GM19455 (cell line): ENCODE measurements at regions not wholly inside any gene's neighbourhood (a gene's known extent, or its start where the extent isn't known, plus 50 kb on each side); places are given as distances from the start of the nearest gene placed in this dataset.

ENCODE experiments used
- ATAC-seq: cut with Tn5 transposase; IDR thresholded peaks from one replicate; pipeline ENCODE4 v1.9.1; 2021; ENCODE audit not compliant: unreplicated experiment

DNA sequence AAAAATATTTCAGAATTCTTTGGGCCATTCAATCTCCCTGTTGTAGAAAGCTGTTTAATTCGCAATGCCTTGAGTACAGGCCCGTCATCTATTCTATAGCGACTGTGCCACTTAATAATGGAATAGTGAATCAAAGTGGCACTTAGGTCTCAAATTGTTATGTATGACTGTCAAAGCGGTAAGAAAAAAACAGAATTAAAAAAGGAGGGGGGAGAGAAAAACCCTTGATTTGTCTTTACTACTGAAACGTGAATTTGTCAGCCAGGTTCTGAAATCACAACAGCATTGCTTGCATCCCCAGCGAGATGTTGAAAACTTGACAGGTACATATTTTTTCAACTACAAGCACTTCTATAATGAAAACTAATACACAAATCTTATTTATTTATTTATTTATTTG, 320.9 kb downstream of the TFEC start:
- no peak for ATAC-seq

DNA sequence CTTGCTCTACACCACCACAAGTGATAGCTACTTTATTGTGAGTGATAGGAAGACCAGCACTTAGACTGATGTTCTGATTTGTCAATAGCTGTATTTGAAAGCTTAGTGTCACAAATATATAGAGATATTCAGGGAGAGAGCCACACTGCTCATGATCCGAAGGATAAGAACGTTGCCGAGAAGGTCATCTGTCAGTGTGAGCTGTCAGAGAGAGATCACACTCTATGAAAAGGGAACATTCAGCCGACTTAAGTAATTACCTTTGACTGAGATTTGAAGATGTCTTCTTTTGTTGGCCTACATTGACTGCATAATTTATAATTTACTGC, 322.6 kb downstream of the TFEC start:
- no peak for ATAC-seq

DNA sequence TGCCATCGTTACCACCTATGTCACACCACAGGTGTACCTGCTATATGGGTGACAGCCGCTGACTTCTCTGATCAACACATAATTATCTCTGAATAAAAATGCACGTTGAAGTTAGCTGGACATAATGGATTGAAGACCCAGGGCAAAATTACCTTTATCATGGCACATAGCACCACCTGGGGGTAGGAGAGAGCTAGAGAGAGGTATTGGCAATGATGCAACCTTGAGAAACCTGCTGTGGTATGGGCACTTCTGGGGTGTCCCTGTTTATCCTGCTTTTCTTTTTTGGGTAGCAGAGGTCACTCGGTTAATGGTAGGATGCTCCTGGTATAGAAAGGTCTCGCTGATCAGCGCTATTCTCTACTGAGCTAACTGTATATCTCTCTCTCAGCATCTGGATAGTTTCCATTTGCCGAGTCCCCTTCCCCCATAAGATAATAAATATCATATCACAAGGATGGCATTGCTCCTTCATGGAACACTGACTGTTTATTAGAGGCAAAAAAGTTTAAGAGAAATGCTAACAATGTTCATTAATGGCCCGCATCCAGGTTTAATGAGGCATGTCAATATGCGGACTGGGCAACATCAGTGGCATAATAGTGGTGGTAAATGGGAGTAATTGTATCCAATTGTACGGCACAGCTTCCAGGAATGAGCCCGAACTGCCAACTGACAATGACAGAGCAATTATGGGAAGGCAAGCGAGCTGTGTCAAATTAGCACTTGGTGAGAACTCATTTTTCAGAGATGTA, 323.1 kb downstream of the TFEC start:
- no peak for ATAC-seq

DNA sequence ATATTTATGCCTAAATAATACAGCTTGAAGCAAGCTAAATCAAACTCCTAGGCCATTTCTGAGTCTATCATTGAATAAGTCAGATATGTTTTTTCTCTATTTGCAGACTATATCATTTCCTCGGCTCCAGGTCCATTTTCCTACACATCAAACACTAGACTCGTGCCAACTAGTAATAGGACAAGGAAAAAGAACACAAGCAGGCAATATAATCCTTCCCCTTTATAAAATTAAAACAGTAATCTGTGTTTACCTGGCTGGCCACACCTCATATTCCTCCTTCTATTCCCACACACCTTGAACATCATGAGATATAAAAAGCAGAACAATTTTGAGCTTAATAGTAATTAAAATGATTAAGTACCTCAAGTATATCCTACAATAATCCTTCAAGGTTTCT, 325.7 kb downstream of the TFEC start:
- no peak for ATAC-seq

DNA sequence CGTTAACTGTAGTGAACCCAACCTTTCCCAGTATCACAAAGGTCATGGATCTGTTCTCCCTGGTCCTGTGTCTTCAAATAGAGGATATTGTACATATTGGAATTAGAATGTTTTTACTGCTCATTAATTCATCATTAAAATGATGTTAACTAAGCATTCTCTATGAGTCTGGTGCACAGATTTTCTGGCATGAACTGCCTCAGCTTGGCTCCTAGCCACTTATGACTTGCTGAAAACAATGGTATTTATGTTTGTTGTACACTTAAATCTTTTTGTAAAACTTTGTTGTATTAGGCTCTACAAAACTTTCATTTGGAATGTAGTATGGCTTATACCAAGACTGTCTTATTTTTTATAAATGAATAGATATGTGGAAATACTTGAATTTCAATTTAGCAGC, 329.4 kb downstream of the TFEC start:
- ATAC-seq = no peak

DNA sequence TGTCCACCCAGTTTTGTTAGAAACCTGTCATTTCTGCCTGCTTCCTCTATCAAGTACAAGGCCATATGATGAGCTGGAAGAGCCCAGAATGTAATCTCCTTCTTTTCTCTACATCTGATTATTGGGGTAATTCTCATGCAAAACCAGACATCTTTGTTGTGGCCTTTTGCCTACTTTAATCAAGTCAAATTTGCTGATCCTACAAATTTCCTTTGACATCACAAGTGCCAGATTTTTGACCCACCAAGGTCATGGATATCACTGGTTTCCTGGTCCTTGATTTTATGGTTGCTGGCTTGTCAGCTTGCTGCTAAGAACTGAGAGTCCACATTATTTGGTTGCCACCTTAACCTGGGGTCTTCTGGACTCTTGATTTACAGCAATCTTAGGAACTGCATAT, 336.1 kb downstream of the TFEC start:
- ATAC-seq = no peak

DNA sequence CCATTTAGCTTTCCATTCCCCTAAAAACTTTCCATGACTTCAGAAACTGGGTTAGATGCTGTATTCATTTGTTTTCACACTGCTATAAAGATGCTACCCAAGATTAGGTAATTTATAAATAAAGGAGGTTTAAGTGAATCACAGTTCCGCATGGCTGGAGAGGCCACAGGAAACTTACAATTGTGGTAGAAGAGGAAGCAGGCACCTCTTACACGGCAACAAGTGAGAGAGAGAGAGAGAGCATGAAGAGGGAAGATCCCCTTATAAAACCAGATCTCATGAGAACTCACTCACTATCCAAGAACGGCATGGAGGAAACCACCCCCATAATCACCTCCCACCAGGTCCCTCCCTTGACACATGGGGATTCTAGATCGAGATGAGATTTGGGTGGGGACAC, 336.8 kb downstream of the TFEC start:
- no peak for ATAC-seq

DNA sequence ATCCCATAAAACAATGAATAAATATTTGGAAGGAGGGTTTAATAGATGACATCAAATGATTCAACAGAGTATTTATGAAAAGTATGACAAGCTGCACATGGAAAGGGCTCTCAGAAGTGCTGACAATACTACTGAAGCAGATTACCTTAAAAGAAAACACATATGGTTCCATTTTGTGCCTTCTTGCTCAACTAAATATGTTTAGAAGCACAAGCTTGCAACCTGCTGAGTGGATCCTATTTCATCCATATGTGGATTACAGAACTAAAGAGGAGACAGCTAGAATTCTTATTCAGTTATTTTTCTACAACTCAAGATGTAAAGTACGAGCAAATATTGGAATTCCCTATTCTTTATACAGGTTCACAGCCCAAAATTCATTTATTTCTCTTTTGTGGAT, 340.6 kb downstream of the TFEC start:
- no peak for ATAC-seq

DNA sequence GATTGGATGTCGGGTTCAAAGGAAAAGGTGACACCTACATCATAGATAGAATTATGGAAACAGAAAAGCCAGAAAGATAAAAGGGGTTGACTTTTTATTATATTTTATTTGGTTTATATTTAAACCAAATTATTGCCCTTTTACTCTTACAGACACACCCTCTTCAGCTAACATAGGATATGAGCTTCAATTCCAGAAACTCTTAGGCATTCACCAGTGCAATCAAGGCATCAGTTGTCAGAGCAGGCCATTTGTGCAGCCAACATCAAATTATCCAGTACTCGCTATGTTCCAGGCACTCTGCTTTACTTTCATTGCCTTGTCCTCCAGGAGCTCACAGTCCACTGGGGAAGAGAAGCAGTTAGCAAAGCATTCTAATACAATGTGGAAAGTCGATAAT, 347.5 kb downstream of the TFEC start:
- ATAC-seq = no peak

DNA sequence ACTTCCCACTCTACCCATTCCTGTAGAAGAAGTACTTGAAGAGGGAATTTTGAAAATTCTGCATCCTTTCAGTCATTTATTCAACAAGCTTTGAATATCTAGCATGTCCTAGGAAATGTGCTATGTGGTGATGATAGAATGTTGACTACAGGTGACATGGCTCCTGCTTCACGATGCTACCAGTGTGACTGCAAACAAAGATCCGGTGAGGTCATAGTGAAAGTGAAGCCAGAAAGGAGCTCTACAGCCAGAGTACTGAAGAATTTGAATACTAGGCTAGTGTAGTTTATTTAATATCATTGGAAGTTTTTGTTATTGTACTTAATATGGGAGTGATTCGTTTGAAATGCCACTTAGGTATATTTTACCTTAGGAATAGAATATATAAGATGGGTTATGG, 348.1 kb downstream of the TFEC start:
- ATAC-seq = peak; percentile 51

DNA sequence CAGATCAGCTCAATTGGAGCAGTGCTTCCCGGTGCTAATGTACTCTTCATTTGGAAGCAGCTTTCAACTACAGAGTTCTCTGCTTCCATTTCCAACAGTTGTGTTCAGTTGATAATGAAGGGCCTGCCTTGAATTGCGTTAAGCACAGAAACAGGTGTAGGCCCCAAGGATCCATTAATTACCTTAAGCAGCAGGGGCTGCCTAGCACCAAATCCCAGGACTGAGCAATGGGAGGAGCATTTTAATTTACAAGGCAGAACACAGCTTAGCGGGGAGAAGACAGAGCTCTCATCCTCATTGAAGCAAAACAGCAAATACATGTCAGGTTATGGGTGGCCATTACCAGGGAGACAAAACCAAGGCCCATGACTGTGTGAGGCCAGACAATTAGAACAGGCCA, 349.6 kb downstream of the TFEC start:
- ATAC-seq = no peak

DNA sequence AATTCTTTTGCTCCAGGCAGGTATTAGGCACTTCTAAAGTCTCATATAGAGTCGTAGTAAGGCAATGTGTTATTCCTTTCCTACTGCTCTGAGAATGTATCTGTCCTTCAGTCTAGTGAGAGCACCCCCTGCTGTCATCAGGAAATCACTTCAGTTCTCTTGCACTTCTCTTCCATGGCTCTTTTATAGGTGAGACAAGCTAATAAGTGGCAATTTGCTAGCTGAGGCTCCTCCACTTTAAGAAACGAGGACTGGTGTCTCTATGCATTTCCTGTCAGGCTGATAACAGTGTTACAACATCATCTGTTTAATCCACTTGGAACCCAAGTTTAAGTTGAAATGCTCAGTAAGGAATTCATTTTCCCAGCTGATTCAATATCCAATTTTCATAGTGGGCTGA, 350.6 kb downstream of the TFEC start:
- no peak for ATAC-seq

DNA sequence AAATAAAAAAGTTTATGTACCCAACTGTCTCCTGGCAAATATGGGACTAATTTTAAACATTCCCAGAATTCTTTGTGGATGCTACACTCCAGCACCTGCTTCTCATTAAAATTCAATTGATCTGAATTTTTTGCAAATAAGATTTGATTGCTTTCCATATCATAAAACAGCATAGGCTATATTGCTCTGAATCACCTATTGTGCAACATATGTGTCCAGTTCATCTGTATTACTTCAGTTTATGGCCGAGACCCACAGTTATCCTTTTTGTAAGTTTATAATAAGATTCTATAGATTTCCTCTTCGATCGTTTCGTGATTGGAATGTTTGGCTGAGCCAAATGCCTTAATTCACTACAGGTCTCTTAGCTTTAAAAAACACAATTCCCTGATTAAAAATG, 351.1 kb downstream of the TFEC start:
- ATAC-seq = no peak

DNA sequence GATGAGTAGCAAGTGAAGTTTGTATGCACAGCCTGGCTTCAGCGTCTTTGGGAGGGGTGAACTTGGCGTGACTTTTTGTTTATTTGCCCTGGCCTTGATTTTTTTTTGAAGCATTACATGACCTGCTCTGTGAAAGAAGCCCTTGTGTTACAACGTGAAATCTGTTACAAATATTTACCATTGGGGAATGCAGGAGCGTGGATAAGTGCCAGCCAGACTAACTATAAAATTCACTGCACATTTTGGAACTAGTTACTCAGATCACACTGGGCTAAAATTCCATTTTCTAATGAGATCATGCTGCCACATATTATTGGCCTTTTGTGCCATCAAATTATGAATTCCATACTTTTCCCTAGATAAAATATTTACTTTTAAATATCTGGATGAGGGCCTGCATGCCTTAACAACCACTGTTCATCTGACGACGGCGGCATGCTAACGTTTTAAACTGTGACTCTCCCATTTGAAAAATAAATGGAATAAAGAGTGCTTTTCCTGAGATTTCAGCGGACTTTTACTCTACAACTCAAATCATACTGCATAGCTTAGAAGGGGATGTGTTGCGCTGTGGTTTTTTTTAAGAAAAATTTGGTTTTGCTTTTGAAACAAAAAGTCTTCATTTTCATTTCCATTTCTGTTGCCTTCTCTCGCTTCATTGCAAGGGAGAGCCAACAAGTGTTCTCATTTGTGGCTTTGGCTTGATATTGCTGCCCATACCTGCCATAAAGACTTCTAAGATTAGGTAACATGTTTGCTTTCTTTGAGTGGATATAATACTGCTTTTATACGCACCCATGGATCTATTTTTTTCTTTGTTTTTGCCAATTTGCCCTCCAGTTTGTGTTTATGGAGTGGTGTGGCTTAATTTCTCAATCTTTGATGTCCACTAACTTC, 352.2 kb downstream of the TFEC start:
- no peak for ATAC-seq

DNA sequence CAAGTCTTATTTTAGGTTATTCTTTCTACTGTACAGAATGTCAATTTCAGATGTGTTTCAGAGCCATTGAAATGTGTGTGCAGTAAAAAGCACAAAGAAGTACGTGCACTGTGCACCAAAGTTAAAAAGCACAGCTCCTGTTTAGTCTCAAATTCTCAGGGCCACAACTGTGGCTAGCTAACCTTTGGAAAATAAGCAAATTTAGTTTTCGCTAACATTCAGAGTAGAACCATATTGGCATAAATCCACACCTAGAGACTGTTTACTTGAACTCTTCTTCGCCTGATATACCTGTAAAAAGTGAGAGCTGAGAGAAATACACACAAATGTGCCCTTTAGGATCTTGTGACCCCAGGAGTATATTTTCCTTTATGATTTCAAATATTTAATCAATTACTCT, 353.9 kb downstream of the TFEC start:
- ATAC-seq = no peak

DNA sequence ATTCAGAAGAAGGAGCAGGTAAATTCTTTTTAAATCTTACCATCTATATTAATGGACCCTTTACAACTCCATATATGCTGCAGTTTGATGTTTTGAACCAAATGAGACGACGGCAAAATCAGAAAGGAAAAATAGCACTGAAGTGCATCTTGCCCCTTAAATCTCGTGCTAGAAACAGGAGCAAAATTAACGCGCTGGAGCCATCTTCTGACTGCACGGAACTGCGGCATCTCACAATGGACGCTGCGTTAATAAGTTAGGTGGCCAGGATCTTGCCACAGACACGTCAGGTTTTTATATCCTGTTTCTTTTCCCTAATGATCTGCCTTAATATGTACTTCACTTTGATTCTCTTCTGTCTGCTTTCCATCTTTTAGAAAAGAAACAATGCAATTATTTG, 354.5 kb downstream of the TFEC start:
- no peak for ATAC-seq

DNA sequence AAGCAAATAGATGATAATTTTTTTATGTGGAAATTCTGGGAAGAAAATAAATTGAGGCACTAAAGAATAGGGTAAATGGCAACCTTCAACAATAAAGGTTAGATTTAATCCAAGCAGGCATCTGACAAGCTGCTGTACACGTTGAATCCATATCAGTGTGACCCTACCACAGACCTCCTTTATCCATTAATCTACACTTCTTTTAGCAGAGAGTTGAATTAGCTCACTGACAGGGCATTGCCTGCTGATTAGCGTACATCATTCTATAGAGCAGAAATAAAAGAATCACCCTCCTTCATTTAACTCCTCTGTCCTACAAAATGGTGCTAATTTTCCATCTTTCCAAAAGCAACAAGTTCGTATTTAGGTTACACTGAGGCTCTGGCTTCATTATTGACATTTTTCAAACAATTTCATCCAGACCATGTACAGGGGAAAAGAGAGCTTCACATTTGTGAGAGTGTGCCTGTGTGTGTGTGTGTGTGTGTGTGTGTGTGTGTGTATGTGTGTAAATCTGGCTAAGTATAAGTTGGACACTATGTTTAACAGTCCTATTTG, 356.0 kb downstream of the TFEC start:
- ATAC-seq = no peak

DNA sequence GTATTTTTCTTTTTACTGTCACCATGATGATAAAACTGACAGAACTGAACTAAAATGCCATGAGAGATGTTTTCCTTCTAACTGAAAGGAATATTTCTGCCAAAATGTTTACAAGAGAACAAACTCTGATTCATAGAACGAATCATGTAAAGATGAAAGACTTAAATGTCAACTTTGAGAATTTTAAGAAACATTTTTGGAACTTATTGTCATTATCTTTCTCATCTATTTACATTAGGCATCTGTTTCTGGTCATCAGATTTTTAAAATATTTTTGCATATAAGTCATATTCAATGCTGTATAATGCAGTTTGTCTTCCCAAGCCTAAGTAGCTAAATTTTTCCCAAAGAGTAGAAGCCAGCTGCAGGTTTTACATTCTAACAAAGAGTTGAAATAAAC, 358.5 kb downstream of the TFEC start:
- ATAC-seq = no peak

DNA sequence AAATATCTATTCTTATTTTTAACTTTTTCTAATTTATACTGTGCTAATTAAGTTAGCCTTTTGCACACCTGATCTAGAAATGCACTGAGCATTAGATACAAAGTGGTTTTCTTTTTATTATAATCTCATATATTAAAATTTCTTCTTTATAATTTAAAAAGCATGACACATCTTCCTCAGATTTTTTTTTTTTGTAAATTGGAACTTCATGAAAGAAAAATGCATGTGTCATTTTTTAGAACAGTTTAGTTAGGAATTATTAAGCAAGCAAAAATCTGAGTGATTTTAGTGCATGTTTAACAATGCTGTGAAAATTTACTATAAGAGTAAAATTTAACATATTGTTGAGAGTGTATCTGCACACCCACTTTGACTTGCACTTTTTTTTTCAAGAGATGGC, 367.9 kb downstream of the TFEC start:
- no peak for ATAC-seq

DNA sequence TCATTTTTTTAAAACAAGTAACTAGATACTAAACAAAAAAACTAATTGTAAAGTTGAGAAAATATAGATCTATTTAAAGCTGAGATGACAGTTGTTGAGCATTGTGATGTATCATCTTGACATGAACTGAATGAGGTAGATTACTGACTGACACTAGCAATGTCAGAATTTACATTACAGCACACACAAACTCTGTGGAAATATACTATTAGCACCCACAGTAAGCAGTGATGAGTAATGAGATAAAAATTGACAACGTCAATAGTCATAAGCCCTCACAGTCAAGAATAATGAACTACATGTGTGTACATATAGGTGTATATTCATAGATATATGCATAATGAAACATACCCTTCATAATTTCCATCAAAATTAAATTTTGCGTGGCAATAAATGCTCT, 368.4 kb downstream of the TFEC start:
- no peak for ATAC-seq

DNA sequence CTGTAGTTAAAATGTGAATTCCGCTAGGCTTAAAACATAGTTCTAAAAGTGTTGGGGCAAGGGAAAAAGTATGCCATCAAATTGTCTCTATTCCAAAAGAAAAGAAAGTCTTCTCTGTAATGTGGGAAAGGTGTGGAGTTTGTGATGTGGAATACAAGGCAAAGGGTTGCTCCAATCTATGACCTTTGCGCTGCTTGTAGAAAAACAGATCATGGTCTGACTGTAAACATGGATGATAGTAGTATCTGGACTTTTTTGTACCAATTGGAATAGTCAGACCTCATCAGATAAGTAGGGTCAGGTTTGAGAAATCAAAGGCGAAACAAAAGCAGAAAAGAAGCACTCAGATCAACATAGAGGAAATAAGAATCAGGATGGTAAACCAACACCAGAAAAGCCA, 372.3 kb downstream of the TFEC start:
- no peak for ATAC-seq
